NCI-H1105 (cell line): ENCODE measurements at regions not wholly inside any gene's neighbourhood (a gene's known extent, or its start where the extent isn't known, plus 50 kb on each side); places are given as distances from the start of the nearest gene placed in this dataset.

Experiments used
- DNase-seq: peaks from one replicate; lab custom pipeline; 2025; lab: John Stamatoyannopoulos, UW

DNA sequence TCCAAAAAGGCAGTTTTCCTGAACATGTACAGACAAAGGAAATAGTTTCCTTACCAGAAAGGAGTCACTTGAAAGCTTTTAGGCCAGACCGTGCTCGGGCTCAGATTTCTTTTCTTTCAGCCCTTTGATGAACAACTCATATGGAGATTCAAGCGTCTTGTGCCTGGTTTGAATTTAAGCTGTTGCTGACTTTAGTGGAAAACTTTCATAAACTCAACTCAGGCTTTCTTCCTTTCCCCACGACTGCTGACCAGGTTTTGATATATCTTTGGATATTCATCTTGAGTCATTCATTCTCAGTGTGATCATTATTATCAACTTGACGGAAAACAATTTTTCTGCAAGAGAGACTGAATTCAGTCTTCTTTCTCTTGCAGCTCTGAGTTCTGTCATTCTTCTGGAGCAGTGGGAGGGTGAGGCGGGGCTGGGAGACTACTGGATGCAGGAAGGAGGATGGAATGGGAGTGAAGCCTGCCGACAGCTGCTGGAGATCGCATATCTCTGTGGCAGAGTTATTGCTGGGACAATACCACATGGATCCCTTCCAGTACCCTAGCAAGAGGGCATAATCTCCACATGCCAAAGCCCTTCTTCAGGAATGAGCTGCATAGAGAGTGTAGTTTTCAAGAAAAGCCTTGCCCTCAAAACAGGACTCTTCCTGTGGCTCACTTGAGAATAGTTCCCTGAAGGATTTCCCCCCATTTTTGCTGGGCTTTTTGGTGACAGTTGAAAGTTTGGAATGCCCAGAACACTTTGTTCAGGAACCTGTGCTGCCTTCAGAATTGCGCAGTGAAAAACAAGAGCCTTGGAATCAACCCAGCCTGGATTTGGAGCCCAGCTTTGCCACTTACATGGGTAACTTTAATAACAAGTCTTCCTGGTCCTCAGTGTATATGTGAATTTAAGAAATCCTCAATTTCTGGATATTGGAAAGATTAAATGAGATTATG is 364.4 kb downstream of the ZNF521 start:
- no peak for DNase-seq

GRCh38 chr18:24988253-24988840 is 363.6 kb downstream of the ZNF521 start:
- DNase-seq: no peak

- DNase-seq: no peak
Measured at GRCh38 chr18:24989760-24990593, 362.0 kb downstream of the ZNF521 start.

DNA sequence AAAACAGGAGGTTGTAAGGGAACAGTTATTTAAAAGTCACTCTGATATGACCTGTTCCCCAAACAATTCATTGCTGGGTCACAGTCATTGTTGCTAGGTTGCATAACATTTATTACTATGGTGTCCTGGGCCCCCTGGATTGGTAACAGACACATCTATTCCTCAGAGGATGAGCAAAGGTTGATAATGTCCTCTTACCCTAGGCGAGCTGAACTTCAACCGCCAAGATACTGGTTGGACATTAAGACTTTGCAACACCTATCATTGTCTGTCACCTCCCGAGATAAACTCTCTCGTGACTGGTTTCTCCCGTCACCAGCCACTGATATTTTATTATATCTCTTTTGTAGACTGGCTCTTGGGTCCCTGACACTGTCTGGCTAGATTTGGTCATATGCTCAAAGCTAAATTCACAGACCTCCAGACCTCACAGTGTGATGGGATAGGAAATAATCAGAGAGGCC is 361.3 kb downstream of the ZNF521 start:
- DNase-seq: no peak

DNA sequence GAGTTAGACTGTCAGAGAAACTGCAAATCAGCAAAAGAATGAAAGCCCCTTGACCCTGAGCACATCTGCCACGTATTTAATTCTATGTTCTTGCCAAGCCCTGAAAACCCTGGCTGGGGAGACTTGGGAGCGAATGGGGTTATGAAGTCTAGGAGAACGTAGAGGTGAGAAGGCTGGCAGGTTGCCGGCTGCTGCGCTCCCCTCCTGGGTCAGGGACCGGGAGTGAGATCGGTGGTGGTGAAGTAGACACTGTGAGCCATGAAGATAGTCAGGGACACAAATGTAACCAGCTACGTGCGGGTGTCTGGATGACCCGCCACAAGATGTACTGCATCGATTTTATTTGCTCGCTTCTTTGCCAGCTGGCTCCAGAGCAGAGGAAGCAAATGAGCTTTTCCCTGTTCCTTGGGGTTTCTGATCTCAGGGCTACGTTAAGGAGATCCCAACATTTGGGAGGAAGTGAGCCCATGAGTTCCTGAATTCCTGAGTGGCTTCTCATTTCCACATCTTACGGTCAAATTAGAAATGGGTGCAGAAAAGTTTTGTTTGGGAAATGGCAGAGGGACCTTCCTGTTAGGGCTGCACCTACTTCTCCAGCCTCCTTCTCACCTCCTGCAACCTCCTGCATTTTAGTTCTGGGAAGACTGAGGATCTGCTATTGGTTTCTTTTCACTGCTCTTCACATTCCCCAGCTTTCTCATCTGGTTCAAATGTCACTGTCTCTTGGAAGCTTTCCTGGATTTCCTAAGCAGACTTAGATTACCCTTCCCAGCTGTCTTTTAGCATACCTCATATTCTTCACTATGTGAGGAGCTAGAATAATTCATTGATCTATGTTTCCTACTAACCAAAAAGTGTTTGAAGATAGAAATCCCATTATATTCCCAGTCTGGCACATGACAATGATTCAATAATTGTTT is 360.6 kb downstream of the ZNF521 start:
- DNase-seq: no peak

DNA sequence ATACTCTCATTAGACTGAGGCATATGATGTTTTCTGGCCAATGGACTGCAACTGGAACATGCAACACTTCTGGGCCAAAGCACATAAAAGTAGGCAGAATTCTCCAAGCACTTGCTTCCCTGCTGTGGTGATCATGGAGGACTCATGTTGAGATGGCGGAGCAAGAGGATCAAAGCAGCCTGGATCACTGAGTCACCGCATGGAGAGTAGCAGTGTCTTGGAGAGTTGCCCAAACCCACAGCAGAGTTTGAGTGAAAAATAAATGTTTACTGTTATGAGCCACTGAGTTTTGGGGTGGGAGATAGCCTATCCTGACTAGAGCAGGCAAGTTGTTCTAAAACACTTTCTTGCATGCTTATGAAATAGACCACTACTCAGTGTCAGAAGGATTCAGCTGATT is 359.5 kb downstream of the ZNF521 start:
- DNase-seq: no peak

DNA sequence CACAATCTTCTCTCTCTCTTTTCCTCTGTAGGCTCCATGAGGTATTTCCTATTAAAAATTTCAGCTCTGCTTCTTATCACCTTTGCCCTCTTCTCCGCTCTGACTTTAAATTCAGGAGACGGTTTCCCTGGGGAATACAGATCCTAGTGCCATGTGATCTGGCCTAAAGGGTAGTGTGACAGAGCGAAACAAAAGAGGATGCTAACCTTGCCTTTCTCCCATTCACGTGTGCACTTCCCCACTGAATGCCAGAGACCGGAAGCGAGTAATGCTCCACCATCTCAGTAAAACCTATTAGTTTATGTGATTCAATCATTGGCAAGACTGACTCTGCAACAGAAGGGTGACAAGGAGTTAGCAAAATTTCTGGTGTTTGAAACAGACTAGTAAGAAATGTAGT is 358.3 kb downstream of the ZNF521 start:
- no peak for DNase-seq

DNA sequence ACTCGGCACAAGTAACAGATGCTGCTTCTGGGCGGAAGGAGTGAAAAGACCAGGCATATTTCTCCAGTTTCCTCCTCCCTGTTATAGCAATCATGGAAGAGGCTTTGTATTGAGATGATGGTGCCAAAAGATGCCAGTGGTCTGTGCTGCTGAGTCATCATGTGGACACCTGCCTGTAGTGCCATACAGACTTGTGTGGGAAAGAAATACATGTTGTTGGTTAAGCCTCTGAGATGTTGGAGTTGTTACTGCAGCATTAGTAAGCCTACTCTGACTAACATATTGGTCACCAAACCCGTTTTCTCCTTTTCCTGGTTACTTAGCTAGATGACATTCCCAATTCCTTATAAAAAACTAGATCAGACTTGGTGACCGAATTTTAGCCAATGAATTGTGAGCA is 356.9 kb downstream of the ZNF521 start:
- no peak for DNase-seq

DNA sequence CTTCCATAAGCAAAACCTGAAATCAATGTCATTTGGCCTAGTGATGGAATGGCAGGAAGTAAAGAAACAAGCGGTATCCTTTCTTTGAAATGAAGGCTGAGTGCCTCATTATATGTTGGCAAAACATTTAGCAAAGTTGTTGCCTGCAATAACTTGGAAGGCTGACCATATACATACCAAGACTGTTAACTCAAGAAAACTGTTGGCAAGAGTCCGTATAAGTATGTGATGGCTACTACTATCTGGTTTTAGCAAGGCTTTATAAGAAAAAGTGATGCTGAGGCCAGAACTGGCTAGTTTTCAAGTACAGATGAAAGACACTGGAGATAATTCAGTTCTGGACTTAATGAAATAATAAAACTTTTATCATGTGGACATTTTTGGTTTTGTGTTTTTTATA is 356.2 kb downstream of the ZNF521 start:
- DNase-seq: no peak

DNA sequence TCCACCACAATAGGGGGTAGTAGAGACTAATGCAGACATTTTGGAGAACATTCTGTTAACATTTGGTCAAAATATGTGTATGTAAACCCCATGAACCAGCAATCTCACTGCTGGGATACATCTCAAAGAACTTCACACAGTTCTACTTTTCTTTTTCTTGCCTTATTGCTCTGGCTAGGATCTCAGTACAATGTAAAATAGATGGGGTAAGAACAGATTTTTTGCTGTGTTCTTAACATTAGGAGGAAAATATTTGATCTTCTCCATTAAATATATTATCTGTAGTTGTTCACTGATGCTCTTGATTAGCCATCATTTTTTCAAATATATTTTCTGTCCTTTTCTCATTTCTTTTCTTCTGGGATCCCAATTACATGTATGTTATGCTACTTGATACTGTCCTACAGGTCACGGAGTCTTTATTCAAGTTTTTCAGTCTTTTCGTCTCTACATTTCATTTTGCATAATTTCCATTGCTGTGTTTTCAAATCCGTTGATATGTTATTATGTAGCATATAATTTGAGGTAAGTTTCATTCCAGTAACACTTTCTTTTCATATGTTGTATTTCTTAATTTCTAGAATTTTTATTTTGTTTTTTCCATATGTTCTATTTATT is 352.2 kb downstream of the ZNF521 start:
- DNase-seq: no peak

DNA sequence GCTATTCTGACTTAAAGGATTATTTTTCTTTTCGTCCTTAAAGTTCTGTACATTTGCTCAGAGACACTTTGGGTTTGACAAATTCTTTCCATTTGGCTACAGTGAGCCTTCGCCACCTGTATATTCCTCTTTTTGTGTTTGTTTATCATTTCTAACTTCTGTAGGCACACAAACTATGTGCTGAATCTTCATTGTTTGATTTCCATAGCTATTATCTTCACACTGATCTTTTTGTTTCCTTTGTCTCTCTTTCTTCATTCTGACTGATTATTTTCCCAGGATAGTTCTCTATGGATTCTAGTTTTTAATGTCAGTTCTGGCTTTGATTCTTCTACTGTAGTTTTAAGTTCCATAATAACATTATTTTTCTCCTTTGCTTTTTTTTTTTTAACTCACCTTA is 350.2 kb downstream of the ZNF521 start:
- DNase-seq: no peak

- no peak for DNase-seq
Measured at GRCh38 chr18:25005541-25006403, 346.2 kb downstream of the ZNF521 start.

DNA sequence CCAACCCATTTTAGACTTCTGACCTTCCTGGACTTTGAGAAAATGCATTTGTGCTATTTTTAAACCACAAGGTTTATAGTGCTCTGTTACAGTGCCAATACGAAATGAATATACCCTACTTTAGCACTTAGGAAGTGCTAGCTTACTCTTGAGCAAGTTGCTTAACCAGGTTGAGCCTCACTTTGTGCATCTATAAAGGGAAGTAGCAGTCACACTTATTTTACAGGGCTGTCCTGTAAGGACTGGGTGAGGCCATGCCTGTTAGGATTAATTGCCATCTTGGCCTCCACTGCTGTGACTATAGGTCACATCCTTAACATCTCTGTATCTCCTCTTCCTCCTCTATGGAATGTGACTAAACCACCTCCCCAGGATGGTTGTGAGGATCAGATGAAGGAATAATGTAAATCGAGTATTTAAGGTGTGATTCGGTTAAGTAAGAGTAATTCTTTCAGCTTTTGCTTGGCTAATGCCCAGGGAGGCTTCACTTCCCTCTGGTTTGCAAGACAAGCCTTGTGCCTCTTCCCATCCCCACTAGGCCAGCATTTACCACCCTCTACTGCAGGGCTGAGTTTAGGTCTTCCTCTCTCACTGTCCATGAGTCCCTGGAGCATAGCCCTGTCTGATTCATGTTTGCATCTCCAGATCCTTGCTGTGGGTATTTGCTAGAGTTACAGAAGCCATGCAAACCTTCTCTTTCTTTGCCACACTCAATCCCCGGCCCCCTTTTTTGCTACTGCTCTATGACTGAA is 341.2 kb downstream of the ZNF521 start:
- DNase-seq: no peak
